ENCODE measurements at regions not wholly inside any gene's neighbourhood (a gene's known extent, or its start where the extent isn't known, plus 50 kb on each side); places are given as distances from the start of the nearest gene placed in this dataset.

DNA sequence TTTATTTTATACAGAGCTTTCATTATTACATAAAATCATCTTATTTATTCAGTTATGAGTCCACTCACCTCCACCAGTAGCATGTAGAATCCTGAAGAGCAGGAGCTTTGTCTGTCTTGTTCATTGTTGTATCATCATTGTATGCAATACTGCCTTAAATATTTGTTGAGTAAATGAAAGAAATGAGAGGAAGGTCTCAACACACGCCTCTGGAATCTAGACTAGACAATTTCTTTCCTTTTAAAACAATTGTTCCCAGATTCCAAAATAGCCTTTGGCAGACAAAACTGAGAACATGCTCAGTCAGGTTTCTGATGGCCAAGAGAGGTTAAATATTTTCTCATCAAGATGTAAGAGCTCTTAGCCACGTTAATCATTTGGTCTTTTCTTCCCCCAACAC, 173.1 kb upstream of the AGR3 start:
- Histone ChIP-seq H3K27ac (no peak overlapping the region), H3K27me3 (no peaks in the 10 kb centered on the region), H3K36me3 (no peaks in the 10 kb centered on the region), H3K4me1 (no peaks in the 10 kb centered on the region), H3K4me3 (no peak overlapping the region), H3K9me3 (no peaks in the 10 kb centered on the region)
- TF ChIP-seq POLR2A (IDR thresholded peaks at IDR 0.05): no peak
- TF ChIP-seq, protein P1, sequence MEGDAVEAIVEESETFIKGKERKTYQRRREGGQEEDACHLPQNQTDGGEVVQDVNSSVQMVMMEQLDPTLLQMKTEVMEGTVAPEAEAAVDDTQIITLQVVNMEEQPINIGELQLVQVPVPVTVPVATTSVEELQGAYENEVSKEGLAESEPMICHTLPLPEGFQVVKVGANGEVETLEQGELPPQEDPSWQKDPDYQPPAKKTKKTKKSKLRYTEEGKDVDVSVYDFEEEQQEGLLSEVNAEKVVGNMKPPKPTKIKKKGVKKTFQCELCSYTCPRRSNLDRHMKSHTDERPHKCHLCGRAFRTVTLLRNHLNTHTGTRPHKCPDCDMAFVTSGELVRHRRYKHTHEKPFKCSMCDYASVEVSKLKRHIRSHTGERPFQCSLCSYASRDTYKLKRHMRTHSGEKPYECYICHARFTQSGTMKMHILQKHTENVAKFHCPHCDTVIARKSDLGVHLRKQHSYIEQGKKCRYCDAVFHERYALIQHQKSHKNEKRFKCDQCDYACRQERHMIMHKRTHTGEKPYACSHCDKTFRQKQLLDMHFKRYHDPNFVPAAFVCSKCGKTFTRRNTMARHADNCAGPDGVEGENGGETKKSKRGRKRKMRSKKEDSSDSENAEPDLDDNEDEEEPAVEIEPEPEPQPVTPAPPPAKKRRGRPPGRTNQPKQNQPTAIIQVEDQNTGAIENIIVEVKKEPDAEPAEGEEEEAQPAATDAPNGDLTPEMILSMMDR (IDR thresholded peaks at IDR 0.05): no peak
- no peak for DNase-seq
- intact Hi-C loops (cut with DNase I; ENCODE audit: low total_unique reads): no loop called here

DNA sequence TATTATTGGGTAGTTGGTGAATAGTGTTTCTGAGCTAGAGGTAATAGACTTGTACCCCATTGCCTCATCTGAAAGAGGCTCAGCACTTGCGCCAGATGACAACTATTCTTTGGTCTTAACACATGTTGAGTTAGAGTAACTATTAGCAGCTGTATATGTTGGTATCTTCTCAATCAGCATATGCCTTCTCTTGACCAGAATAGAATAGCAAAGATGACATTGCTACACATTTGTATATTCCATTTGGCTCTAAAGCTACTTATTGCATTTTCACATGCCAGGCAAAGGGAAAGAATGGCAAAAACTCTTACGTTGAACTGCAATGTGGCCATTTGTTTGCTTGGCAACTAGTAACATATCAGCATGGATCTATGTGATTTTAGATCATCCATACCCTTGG, 173.8 kb upstream of the AGR3 start:
- intact Hi-C loops (cut with DNase I; ENCODE audit: low total_unique reads): no loop called here

DNA sequence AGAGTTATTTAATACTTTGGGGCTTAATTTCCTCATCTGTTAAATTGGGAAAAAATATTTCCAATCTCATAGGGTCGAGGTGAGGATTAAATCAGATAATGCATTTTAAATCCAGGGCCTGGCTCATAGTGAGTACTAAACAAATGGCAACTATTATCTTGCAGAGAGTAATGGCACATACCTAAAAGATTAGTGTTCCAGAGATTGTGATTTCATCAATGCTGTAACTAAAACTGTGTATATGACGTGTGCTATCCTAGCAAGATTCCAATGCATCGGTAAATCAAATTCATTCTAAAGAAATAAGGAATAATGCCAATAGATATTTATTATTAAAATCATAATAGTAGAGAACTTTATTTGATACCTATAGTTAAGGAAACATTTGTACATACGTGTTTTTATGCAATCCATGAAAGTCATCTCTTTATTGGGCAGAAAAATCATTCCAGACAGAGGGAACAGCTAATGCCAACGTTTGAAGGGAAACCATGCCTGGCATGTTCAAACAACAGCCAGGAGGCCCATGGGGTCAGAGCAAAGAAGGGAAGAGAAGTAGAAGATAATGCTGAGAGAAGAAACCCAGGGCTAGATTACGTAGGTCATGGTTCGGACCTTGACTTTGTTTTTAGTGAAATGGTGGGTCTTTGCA, 174.8 kb upstream of the AGR3 start:
- Histone ChIP-seq H3K27me3 (no peaks in the 10 kb centered on the region), H3K4me1 (no peaks in the 10 kb centered on the region), H3K36me3 (no peaks in the 10 kb centered on the region), H3K9me3 (no peaks in the 10 kb centered on the region), H3K4me3 (no peak overlapping the region), H3K27ac (no peak overlapping the region)
- intact Hi-C loops (cut with DNase I; ENCODE audit: low total_unique reads): no loop called here
- DNase-seq: no peak
- TF ChIP-seq, protein P1 (IDR thresholded peaks at IDR 0.05): no peak
- TF ChIP-seq POLR2A (IDR thresholded peaks at IDR 0.05): no peak

More for the DNA sequence above, 173.8 kb upstream of the AGR3 start:
- no peak overlapping the region for H3K27ac ChIP-seq
- H3K36me3 ChIP-seq: no peaks in the 10 kb centered on the region
- H3K4me3 ChIP-seq: no peak overlapping the region
- H3K27me3 ChIP-seq: no peaks in the 10 kb centered on the region
- no peak for TF ChIP-seq POLR2A (IDR thresholded peaks at IDR 0.05)
- TF ChIP-seq, protein P1 (IDR thresholded peaks at IDR 0.05): no peak
- no peaks in the 10 kb centered on the region for H3K9me3 ChIP-seq
- no peaks in the 10 kb centered on the region for H3K4me1 ChIP-seq
- DNase-seq: no peak

DNA sequence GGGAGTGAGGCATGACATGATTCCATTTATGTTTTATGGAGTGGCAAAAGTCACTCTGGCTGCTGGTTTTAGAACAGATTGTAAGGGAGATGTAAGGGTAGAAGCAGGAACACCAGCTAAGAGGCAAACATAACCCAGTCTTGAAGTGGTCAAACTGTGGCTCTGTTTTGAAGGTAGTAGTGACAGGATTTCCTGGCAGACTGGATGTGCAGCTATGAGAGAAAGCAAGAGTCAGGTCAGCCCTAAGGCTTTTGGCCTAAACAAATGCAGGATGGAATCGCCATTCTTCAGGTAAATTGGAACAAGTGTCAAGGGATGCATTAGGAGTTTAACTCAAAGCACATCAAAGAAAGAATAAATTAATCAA, 175.3 kb upstream of the AGR3 start:
- no peak for DNase-seq
- intact Hi-C loops (cut with DNase I; ENCODE audit: low total_unique reads): no loop called here
- Histone ChIP-seq H3K4me1 (no peaks in the 10 kb centered on the region), H3K27ac (no peak overlapping the region), H3K4me3 (no peak overlapping the region), H3K9me3 (no peaks in the 10 kb centered on the region), H3K36me3 (no peaks in the 10 kb centered on the region), H3K27me3 (no peaks in the 10 kb centered on the region)
- TF ChIP-seq POLR2A (IDR thresholded peaks at IDR 0.05): no peak
- TF ChIP-seq, protein P1 (IDR thresholded peaks at IDR 0.05): no peak

DNA sequence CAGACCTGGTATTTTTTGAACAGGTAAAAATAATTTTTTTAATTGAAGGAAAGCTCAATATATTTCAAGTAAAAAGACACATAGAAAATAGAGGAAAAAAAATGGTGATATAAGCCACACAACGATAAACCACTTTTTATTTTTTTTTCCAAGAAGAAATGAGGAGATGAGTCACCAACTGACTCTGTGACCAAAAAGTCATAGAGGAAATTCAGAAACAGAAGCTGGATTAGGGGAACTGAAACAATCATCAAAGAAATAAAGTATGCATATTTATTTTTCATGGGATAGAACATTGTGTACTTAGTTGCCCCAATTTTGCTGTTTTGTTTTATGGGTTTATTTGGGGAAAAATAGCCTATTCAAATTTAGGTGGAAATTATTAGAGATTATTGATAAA, 176.8 kb upstream of the AGR3 start:
- Histone ChIP-seq H3K9me3 (no peaks in the 10 kb centered on the region), H3K4me1 (no peaks in the 10 kb centered on the region), H3K36me3 (no peaks in the 10 kb centered on the region), H3K27ac (no peak overlapping the region), H3K4me3 (no peak overlapping the region), H3K27me3 (no peaks in the 10 kb centered on the region)
- TF ChIP-seq POLR2A (IDR thresholded peaks at IDR 0.05): no peak
- TF ChIP-seq, protein P1 (IDR thresholded peaks at IDR 0.05): no peak
- DNase-seq: no peak
- intact Hi-C loops (cut with DNase I; ENCODE audit: low total_unique reads): no loop called here

Data from uterus (tissue), 3 donors.